ENCODE measurements at regions not wholly inside any gene's neighbourhood (a gene's known extent, or its start where the extent isn't known, plus 50 kb on each side); places are given as distances from the start of the nearest gene placed in this dataset.

- TF ChIP-seq, protein P1, sequence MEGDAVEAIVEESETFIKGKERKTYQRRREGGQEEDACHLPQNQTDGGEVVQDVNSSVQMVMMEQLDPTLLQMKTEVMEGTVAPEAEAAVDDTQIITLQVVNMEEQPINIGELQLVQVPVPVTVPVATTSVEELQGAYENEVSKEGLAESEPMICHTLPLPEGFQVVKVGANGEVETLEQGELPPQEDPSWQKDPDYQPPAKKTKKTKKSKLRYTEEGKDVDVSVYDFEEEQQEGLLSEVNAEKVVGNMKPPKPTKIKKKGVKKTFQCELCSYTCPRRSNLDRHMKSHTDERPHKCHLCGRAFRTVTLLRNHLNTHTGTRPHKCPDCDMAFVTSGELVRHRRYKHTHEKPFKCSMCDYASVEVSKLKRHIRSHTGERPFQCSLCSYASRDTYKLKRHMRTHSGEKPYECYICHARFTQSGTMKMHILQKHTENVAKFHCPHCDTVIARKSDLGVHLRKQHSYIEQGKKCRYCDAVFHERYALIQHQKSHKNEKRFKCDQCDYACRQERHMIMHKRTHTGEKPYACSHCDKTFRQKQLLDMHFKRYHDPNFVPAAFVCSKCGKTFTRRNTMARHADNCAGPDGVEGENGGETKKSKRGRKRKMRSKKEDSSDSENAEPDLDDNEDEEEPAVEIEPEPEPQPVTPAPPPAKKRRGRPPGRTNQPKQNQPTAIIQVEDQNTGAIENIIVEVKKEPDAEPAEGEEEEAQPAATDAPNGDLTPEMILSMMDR (IDR thresholded peaks at IDR 0.05; ENCODE audit: low read depth, low read length, poor library complexity, severe bottlenecking) = no peak
- TF ChIP-seq EZH2phosphoT487 (IDR thresholded peaks at IDR 0.05; ENCODE audit: borderline replicate concordance, low read length) = no peak
Measured at GRCh38 chr14:86882818-86883217, 1110.2 kb downstream of the GALC start.
